ENCODE measurements at regions not wholly inside any gene's neighbourhood (a gene's known extent, or its start where the extent isn't known, plus 50 kb on each side); places are given as distances from the start of the nearest gene placed in this dataset.

DNA sequence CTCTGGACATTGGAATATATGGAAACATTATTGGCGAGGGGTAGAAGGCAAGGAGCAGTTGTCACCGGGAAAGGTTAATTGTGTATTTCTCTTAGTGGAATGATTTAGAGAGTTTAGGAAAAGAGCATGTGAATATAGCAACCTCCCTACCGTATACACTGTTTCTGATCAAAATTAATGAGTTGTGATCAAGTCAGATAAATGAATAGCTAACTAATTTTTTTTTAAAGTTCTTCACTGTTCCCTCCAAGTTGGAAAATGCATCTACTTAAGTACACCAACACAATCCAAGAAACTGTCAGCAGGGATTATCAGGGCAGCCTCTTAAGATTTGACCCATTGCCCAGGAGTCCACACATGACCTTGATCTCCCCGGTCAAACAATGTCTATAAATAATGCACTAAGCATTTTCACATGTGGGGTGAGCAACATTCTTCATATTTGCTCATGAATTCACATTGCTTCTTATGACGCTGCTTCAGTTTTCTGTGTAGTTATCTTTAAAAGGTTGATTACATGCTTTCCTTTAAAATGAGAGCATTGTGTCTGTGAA lies 680.8 kb upstream of the NRSN1 start:
- TF ChIP-seq, protein P1, sequence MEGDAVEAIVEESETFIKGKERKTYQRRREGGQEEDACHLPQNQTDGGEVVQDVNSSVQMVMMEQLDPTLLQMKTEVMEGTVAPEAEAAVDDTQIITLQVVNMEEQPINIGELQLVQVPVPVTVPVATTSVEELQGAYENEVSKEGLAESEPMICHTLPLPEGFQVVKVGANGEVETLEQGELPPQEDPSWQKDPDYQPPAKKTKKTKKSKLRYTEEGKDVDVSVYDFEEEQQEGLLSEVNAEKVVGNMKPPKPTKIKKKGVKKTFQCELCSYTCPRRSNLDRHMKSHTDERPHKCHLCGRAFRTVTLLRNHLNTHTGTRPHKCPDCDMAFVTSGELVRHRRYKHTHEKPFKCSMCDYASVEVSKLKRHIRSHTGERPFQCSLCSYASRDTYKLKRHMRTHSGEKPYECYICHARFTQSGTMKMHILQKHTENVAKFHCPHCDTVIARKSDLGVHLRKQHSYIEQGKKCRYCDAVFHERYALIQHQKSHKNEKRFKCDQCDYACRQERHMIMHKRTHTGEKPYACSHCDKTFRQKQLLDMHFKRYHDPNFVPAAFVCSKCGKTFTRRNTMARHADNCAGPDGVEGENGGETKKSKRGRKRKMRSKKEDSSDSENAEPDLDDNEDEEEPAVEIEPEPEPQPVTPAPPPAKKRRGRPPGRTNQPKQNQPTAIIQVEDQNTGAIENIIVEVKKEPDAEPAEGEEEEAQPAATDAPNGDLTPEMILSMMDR (conservative IDR thresholded peaks at IDR 0.05; ENCODE audit: low read depth, low read length), result no peak
- no peak for TF ChIP-seq CEBPB (IDR thresholded peaks at IDR 0.05; ENCODE audit: low read depth, low read length)
